ENCODE measurements at regions not wholly inside any gene's neighbourhood (a gene's known extent, or its start where the extent isn't known, plus 50 kb on each side); places are given as distances from the start of the nearest gene placed in this dataset.

DNA sequence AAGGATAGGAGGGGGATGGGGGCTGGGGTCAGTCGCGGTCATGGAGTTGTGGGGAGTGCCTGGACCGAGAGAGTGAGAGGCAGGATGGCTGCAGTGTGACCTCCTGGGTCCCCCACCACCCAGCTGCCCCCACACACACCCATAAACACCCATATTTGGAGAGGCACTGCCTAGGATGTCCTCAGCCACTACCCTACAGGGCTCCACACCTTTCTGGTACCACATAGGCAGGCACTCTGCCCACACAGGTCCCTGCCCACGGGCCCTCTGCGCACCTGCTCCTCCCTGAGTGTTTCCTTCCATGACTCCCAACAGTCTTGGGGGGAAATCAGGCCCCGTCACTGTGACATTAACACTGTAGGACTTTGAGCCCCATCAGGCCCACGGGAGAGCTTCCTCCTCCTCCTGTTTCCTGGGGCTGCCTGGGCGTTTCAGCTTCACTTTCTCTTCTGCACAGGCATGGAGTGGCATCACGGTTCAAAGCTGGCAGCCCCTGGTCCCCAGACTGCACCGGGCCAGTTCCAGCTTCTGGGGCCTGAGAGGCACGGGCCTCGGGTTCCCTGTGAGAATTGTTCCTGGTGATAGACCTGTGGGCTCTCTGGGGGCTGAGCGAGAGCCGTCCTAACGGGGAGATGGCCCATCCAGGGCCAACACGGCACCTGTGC lies 207.0 kb upstream of the C14orf180 start:
- TF ChIP-seq GATA1 (IDR thresholded peaks at IDR 0.05; ENCODE audit: low read depth, low read length) = no peak
- TF ChIP-seq POLR2A (IDR thresholded peaks at IDR 0.05; ENCODE audit: low read length) = no peak
- DNase-seq = no peak

DNA sequence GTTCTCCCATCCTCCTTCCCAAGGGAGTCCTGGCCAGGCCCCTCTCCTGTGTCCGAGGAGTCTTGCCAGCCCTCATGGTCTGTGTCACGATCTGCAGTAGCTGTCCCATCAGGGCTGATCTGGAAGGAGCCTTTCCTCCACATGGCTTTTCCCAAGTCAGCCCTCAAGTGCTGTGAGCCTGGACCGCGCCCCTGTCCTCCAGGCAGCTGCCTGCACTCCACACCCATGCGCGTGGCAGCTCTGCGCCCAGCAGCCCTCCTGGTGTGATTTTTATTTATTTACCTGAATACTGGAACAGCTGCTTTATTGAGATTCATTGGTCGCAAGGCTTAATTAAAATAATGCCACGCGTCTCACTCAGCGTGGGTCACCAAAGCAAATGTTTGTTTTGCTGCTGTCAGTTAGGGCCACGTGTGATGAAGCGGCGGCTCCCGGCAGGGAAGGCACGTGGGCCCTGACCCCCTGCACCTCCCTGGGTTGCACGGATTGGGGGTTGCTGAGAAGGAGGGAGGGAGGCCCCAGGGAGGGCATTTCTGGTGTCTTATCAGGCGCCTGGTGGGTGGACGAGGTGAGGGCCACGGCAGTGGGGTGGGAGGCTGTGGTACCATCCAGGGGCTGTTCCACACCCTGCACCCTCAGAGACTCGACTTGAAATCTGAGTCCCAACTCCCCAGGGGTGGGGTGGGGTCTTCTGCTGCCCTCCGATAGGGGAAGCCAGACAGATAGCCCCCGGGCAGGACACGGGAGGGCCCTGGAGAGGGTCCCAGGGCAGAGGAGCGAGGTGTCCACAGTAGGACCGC lies 206.3 kb upstream of the C14orf180 start:
- no peak for TF ChIP-seq GATA1 (IDR thresholded peaks at IDR 0.05; ENCODE audit: low read depth, low read length)
- TF ChIP-seq POLR2A (IDR thresholded peaks at IDR 0.05; ENCODE audit: low read length) = no peak

DNA sequence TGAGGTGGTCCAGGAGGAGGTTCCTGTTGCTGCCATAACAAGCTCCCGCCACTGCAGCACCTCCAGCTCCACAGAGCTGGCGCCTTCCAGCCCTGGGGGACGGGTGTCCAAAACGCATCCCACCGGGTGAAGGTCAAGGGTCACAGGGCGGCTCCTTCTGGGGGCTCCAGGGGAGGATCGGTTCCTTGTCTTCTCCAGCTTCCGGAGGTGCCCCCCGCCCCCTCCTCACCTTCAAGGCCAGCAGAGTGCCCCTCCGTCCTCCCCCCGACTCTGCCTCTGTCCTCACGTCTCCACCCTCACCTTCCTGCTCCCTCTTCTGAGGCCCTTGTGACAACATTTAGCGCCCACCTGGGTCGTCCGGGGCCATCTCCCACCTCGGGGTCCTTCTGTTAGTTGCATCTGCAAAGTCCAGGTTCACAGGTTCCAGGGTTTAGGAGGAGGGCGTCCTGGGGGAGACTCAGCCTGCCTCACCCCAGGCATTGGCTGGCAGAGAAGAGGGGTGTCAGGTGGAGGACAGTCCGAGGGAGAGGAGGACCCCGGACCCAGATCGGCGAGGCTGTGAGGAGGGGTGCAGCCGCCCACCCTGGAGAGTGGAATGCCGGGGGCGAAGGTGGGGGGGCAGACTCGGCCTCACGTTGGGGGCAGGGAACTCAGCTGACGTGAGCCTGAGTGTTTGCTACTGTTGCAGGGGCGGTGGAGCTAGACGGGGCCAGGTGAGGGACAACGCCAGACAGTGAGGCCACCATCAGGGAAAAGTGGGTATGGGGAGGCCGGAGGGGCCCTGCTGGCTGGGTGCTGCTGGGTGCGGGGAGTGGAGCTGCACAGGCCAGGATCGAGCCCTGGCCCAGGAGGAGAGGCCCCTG lies 205.5 kb upstream of the C14orf180 start:
- DNase-seq = no peak
- TF ChIP-seq GATA1 (IDR thresholded peaks at IDR 0.05; ENCODE audit: low read depth, low read length) = no peak
- TF ChIP-seq POLR2A (IDR thresholded peaks at IDR 0.05; ENCODE audit: low read length) = no peak

More for the DNA sequence above, 206.3 kb upstream of the C14orf180 start:
- DNase-seq = no peak

DNA sequence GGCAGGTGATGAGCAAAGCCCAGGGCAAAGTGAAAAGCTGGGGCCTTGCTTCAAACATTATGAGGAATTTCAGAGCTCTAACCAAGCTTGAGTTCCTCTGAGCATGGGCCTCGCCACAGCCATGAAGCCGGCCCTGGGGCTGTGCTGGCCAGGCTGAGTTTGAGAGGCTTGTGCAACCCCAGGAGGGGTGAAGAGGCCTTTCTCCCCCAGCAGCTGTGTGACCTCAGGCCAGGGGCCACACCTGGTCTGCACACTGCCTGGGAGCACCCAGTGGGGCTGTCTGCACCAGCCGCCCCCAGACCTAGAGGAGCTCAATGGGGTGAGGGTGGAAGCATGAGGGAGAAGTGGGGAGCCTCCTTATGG lies 204.9 kb upstream of the C14orf180 start:
- TF ChIP-seq POLR2A (IDR thresholded peaks at IDR 0.05; ENCODE audit: low read length) (no peak), GATA1 (IDR thresholded peaks at IDR 0.05; ENCODE audit: low read depth, low read length) (no peak)
- DNase-seq = no peak

DNA sequence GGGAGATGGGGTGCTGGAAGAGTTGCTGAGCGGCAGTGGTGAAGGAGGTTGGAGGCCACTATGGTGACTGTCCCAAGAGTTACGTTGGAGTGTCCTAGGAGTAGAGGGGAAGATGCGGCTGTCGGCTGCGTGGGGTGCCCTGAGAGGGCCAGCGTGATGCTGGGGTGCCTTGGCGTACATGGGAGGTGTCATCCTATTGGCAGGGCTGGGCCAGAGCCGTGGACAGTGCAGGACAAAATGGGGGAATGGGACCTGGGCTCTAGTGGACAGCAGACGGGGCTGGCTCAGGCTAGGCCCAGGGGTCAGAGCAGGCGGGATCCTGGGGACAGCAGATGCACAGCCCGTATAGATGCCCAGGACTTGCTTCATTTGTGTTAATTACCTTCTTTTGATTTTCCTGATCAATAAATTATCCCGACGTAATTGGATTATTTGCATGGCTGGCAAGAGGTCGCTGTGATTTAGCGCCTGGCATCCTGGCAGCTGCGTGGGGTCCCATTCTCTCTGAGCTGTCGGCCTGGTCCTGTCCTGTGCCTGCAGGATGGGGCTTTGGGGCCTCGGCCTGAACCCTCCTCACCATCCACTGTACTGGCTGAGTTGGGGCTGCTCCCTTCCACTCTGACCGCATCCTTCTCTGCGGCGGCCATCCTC lies 203.9 kb upstream of the C14orf180 start:
- no peak for DNase-seq
- TF ChIP-seq GATA1 (IDR thresholded peaks at IDR 0.05; ENCODE audit: low read depth, low read length) = no peak
- no peak for TF ChIP-seq POLR2A (IDR thresholded peaks at IDR 0.05; ENCODE audit: low read length)

DNA sequence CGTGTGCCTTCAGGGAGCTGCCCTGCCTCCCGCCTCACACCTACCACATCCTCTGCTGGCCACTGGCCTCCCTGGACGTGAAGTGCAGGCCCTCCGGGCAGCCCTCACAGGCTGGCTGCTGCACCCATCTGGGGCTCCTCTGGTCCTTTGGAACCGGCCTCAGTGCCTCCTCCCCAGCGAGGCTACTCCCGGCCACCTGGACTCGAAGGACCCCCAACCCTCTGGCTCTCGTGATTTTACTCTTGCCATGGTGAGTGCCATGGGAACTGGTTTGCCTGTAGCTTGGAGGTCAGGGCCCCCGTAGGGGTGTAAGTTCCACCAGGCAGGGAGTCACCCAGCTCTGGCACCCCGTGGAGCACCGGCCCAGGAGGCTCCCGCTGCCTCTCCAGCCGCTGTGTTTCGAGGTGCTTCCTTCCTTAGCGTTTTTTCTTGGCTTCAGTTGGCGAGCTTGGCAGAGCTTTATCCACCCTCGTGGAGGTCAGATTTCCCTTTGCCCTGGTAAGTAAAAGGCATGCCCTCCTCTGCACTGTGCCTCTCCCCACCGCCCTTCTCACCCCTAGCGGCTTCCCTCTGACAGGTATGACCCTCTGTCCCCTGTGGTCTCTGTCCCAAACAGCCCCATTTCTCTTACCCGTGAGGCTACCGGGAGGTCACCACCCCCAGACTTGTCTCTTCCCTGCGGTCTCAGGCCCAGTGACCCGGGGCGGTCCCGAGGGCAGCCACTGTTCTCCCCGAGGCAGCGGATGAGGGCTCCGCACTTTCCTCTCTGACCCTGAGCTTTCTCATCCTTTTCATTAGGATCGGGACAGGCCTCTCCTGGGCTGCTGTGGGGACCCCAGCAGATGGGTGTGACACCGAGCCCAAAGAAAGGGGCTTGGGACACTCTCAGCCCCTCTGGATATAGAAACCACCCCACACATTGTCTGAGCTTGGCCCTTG lies 203.1 kb upstream of the C14orf180 start:
- DNase-seq = no peak
- TF ChIP-seq GATA1 (IDR thresholded peaks at IDR 0.05; ENCODE audit: low read depth, low read length) (no peak), POLR2A (IDR thresholded peaks at IDR 0.05; ENCODE audit: low read length) (no peak)

DNA sequence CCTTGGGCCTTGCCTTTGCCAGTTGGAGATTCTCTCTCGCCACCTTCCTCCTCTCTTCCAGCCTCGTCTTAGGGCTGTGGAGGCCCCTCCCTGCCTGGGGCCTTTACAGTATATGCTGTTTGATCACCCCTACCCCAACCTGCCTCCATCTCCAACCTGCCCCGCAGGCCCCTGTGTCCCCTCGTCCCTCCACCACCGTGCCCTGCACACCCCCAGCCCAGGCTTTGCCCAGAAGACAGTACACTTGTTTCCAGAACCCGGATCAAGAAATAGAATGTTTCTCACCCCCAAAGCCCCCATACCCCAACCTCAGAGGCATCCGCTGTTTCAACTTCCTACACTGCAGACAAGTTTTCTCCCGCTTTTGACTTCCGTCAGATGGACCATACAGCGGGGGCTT lies 202.3 kb upstream of the C14orf180 start:
- TF ChIP-seq POLR2A (IDR thresholded peaks at IDR 0.05; ENCODE audit: low read length) (no peak), GATA1 (IDR thresholded peaks at IDR 0.05; ENCODE audit: low read depth, low read length) (no peak)

DNA sequence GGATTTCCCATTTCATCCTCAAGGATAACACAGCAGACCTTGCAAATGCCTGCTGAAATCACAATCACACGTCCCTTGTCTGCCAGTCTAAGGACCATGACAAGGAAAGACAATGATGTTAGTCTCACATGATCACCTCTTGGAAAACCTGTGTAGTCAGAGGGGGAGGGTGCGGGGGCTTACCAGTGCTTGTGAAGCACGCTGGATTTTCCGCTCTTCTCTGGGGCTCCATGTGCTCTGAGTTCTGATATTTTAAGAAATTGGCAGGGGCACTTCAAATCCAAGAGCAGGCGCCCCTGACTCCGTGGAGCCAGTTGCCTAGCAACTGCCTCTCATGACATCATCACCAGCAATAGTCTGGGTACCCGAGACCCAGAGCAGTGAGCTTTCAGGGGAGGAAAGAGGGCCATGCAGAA lies 200.9 kb upstream of the C14orf180 start:
- DNase-seq = no peak
- TF ChIP-seq GATA1 (IDR thresholded peaks at IDR 0.05; ENCODE audit: low read depth, low read length) = no peak
- TF ChIP-seq POLR2A (IDR thresholded peaks at IDR 0.05; ENCODE audit: low read length) = no peak

More for the DNA sequence above, 202.3 kb upstream of the C14orf180 start:
- DNase-seq = no peak

DNA sequence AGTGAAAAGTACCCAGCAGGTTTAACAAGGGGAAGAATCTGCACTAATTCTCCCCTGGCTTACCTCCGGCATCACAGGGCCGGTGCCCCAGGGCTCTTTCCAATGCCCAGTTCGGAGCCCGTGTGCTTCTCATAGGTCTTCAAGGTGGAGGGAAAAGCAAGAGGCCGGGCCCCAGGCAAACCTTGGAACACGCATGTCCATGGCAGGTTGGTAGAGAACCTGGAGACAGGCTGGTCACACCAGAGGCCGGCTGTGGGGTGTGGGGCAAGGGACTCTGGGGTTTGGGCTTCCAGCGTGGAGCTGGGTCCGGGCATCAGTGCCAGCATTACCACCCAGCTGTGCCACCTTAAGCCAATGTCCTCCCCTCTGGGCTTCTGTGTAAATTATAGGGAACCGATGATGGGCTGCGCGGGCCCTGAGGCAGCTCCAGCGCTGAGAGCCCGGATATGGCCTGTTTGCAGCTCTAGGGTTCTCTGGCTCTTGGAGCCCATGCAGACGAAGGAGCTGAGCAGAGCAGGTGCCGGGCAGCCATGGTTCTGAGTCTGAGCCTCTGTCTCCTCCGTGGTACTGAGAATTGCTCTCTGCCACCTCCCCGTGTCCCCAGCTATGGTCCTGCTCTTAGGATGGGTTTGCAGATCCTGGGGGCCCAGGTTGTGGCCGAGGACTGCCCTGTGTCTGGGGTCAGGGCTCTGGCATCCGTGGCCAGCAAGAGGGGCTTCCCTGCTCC lies 197.0 kb upstream of the C14orf180 start:
- TF ChIP-seq GATA1 (IDR thresholded peaks at IDR 0.05; ENCODE audit: low read depth, low read length) = no peak
- no peak for TF ChIP-seq POLR2A (IDR thresholded peaks at IDR 0.05; ENCODE audit: low read length)

DNA sequence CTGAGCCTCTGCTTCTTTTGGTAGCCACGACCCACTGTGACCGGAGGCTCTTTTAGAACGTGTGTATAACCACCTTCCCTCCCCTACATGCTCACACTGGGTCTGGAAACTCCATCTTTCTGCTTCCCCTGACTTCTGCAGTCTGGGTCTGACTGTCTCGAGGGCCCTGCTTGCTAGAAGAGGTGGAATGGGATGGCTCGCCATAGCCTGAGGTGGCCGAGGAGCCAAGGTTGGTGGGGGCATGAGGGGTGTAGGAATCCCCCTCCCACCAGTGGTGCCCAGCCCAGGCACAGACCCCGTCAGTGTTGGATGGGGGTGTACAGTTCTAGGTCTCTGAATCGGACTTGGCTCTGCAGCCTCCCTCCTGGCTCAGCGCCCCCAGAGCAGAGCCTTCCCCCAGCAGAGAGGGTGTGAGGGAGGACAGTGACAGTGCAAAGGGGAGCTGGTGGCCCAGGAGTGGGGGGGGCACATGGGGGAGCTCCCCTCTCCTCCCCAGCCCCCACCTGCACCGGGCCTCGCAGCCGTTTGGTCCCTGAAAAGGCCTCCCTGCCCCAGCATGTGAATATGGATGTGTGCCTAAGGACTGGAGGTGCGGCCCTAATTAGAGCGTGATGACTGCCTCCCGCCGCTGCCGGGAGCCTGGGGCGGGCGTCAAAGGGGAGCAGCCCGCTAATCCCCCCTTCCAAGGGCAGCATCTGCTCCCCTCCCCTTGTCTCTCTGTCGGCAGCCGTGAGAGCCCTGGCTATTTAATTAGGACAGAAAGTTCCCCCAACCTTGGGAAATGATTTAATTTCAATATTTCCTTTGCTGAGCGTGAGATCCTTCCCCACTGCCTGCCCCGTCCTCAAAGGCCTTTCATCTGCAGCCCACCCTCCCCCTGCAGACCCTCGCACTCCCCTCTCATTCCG lies 196.2 kb upstream of the C14orf180 start:
- DNase-seq = no peak
- TF ChIP-seq POLR2A (IDR thresholded peaks at IDR 0.05; ENCODE audit: low read length) = no peak
- TF ChIP-seq GATA1 (IDR thresholded peaks at IDR 0.05; ENCODE audit: low read depth, low read length) = no peak

More for the DNA sequence above, 197.0 kb upstream of the C14orf180 start:
- DNase-seq = no peak

Measured in erythroblast (primary cell).